Spleen (tissue), 11 donors: ENCODE measurements at regions not wholly inside any gene's neighbourhood (a gene's known extent, or its start where the extent isn't known, plus 50 kb on each side); places are given as distances from the start of the nearest gene placed in this dataset.
"Not testable (repeated sequence)": the region's sequence is repeated elsewhere in the genome, so short reads cannot be mapped to it uniquely, and the experiment has no call there.

Experiments
- DNase-seq: peaks from one replicate; pipeline ENCODE4 v3.0.0-alpha.2; 2020
- H3K27ac ChIP-seq, 8 donors: fragments of 200-600 bp; sonication (generic) in 7 of 8; 1 replicate in 4 of 8; 2 replicates in 4 of 8; pipeline versions ENCODE4 v1.5.0 to v1.8.0; 2016 to 2021; ENCODE audit warnings: inconsistent platforms in 4 of 8, mild to moderate bottlenecking in 4 of 8, moderate library complexity in 1 of 8
- H3K27me3 ChIP-seq, 7 donors: fragments of 200-600 bp; sonication (generic) in 6 of 7; replicated peaks in 1 of 7; 1 replicate in 4 of 7; 2 replicates in 3 of 7; pipeline versions ENCODE4 v1.5.0 to v1.8.0; 2016 to 2021; ENCODE audit warnings: inconsistent platforms in 3 of 7, mild to moderate bottlenecking in 1 of 7
- H3K36me3 ChIP-seq, 6 donors: fragments of 200-600 bp; sonication (generic) in 5 of 6; 1 replicate in 4 of 6; 2 replicates in 2 of 6; pipeline versions ENCODE4 v1.5.0 to v1.8.0; 2016 to 2021; ENCODE audit warnings: inconsistent platforms in 2 of 6
- H3K4me1 ChIP-seq, 6 donors: fragments of 200-600 bp; sonication (generic) in 5 of 6; 1 replicate in 3 of 6; 2 replicates in 3 of 6; pipeline versions ENCODE4 v1.5.0 to v1.8.0; 2016 to 2021; ENCODE audit warnings: inconsistent platforms in 3 of 6
- H3K4me3 ChIP-seq, 8 donors: fragments of 200-600 bp; sonication (generic) in 7 of 8; 1 replicate in 4 of 8; 2 replicates in 4 of 8; pipeline versions ENCODE4 v1.5.0 to v1.8.0; 2016 to 2021; ENCODE audit warnings: inconsistent platforms in 4 of 8, mild to moderate bottlenecking in 4 of 8, moderate library complexity in 2 of 8
- H3K9me3 ChIP-seq, 8 donors: fragments of 200-600 bp; sonication (generic) in 7 of 8; 1 replicate in 4 of 8; 2 replicates in 4 of 8; pipeline versions ENCODE4 v1.5.0 to v1.8.0; 2016 to 2021; ENCODE audit warnings: inconsistent platforms in 4 of 8
- CTCF ChIP-seq, 11 experiments: fragments of 200-600 bp in 7 of 11; fragments of 450-650 bp in 4 of 11; sonication (generic) in 4 of 11; IDR thresholded peaks in 8 of 11; conservative IDR thresholded peaks in 3 of 11; 1 replicate in 7 of 11; 2 replicates in 4 of 11; pipeline versions ENCODE4 v1.4.0 to v1.8.0; 2016 to 2021; ENCODE audit warnings: antibody characterized with exemption in 11 of 11, inconsistent platforms in 4 of 11, mild to moderate bottlenecking in 1 of 11
- POLR2A ChIP-seq, 3 donors: fragments of 450-650 bp; IDR thresholded peaks; one replicate each; pipeline ENCODE4 v1.5.1; 2017; ENCODE audit warnings: antibody characterized with exemption in 3 of 3, mild to moderate bottlenecking in 1 of 3
- POLR2AphosphoS5 ChIP-seq, 3 donors: sonication (generic); formaldehyde crosslinking; IDR thresholded peaks; one replicate each; pipeline ENCODE4 v1.5.1; 2017; ENCODE audit warnings: antibody characterized with exemption in 3 of 3
- WGBS, 5 donors: extraction: QIAGEN DNeasy Blood & Tissue Kit in 3 of 5; methylation state at CpG; one replicate each; pipeline versions ENCODE4 v1.1.5 to v1.1.7; 2013 to 2018; 5-methylcytosine and 5-hydroxymethylcytosine counted together
- intact Hi-C: fragments of 100-400 bp; cut with DNase I; formaldehyde crosslinking; loops from one replicate; pipeline ENCODE4 v1.15.0; 2023; ENCODE audit warnings: low total_unique reads
- donor health status: healthy with polysubstance abuse.
- donor health status: DM: no; HTN: no; CAD: no; lungs with moderate emphysema.
- donor health status: DM: no; HTN: no; CAD: no.
- donor health status: Bipolar disorder and iron deficiency.
- donor health status: healthy.
- donor health status: DM: no; HTN: no; CAD: no.
- donor health status: DM: yes; HTN: yes; CAD: no.

GRCh38 chr15:36161771-36162212 is 417.6 kb upstream of the CDIN1 start:
- WGBS, 5 donors = 56 to 71% (median 58%) methylated on average over 2 of the region's 2 CpGs
- Histone ChIP-seq H3K4me1 (no peaks in the 10 kb centered on the region), H3K9me3 (peaks cover 0 to 13% (median 8%) of the 10 kb centered on the region in 8 donors), H3K27me3 (no peaks in the 10 kb centered on the region), H3K36me3 (no peaks in the 10 kb centered on the region), H3K27ac (no peak overlapping the region), H3K4me3 (no peak overlapping the region)
- intact Hi-C loops = no loop called here
- no peak for TF ChIP-seq POLR2A (IDR thresholded peaks at IDR 0.05)
- TF ChIP-seq CTCF (IDR thresholded peaks at IDR 0.05 in 8 of 11, conservative IDR thresholded peaks at IDR 0.05 in 3 of 11) = no peak
- no peak for TF ChIP-seq POLR2AphosphoS5 (IDR thresholded peaks at IDR 0.05)
- DNase-seq = no peak

GRCh38 chr15:36163983-36164382 is 415.4 kb upstream of the CDIN1 start:
- 88 to 95% (median 93%) methylated on average over 13 of the region's 13 CpGs for WGBS, 5 donors
- H3K27me3 ChIP-seq, H3K27ac ChIP-seq, intact Hi-C loops, H3K4me3 ChIP-seq, H3K36me3 ChIP-seq, H3K4me1 ChIP-seq: not testable (repeated sequence)
- H3K9me3 ChIP-seq = peaks cover 0 to 20% (median 8%) of the 10 kb centered on the region in 8 donors
- peak; percentile 14 for DNase-seq

- intact Hi-C loops = no loop called here
- Histone ChIP-seq H3K27me3 (no peaks in the 10 kb centered on the region), H3K27ac (no peak overlapping the region), H3K9me3 (peaks cover 0 to 7% (median 0%) of the 10 kb centered on the region in 8 donors), H3K4me3 (no peak overlapping the region), H3K4me1 (no peaks in the 10 kb centered on the region), H3K36me3 (no peaks in the 10 kb centered on the region)
- WGBS, 5 donors = 69 to 75% (median 71%) methylated on average over 2 of the region's 2 CpGs
- no peak for DNase-seq
- TF ChIP-seq CTCF (IDR thresholded peaks at IDR 0.05 in 8 of 11, conservative IDR thresholded peaks at IDR 0.05 in 3 of 11) (no peak), POLR2AphosphoS5 (IDR thresholded peaks at IDR 0.05) (no peak), POLR2A (IDR thresholded peaks at IDR 0.05) (no peak)
These were observed 406.5 kb upstream of the CDIN1 start for GRCh38 chr15:36172955-36173354.

GRCh38 chr15:36175186-36175740 is 404.2 kb upstream of the CDIN1 start:
- Histone ChIP-seq H3K9me3 (no peaks in the 10 kb centered on the region), H3K27ac (no peak overlapping the region), H3K4me1 (no peaks in the 10 kb centered on the region), H3K36me3 (no peaks in the 10 kb centered on the region), H3K27me3 (no peaks in the 10 kb centered on the region), H3K4me3 (no peak overlapping the region)
- TF ChIP-seq CTCF (IDR thresholded peaks at IDR 0.05 in 8 of 11, conservative IDR thresholded peaks at IDR 0.05 in 3 of 11) = no peak
- no peak for TF ChIP-seq POLR2AphosphoS5 (IDR thresholded peaks at IDR 0.05)
- TF ChIP-seq POLR2A (IDR thresholded peaks at IDR 0.05) = no peak
- no peak for DNase-seq
- intact Hi-C loops = no loop called here
- WGBS, 5 donors = 87 to 95% (median 91%) methylated on average over 8 of the region's 8 CpGs
